PC-9 (cell line): ENCODE measurements at regions not wholly inside any gene's neighbourhood (a gene's known extent, or its start where the extent isn't known, plus 50 kb on each side); places are given as distances from the start of the nearest gene placed in this dataset.

Experiments used
- EZH2 ChIP-seq: fragments of 200-600 bp; sonication (generic); IDR thresholded peaks from 2 replicates; pipeline ENCODE4 v1.8.0; 2017; ENCODE audit warnings: antibody characterized with exemption, low read depth
- TF ChIP-seq, protein P1 (sequence below): fragments of 200-600 bp; sonication (generic); conservative IDR thresholded peaks from 2 replicates; pipeline ENCODE4 v1.6.1; 2017; ENCODE audit warnings: mixed run types, antibody characterized with exemption, mild to moderate bottlenecking, moderate library complexity

DNA sequence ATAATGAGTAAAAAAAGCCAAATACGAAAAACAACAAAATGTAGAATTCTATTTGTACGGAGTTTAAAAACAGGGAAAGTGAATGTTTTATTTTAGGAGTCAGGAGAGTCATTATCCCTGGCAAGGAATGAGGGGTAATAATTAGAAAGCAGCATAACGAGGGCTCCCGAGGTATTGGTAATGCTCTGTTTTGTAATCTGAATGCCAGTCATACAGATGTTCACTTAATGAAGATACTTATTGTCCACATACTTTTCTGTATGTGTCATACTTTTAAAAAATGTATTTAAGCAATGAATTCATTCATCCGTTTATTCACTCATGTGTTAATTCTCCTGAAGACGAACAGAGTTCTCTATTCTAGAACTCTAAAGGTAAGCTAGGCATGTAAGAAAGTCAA is 87.8 kb upstream of the BMP2K start:
- TF ChIP-seq, protein P1, sequence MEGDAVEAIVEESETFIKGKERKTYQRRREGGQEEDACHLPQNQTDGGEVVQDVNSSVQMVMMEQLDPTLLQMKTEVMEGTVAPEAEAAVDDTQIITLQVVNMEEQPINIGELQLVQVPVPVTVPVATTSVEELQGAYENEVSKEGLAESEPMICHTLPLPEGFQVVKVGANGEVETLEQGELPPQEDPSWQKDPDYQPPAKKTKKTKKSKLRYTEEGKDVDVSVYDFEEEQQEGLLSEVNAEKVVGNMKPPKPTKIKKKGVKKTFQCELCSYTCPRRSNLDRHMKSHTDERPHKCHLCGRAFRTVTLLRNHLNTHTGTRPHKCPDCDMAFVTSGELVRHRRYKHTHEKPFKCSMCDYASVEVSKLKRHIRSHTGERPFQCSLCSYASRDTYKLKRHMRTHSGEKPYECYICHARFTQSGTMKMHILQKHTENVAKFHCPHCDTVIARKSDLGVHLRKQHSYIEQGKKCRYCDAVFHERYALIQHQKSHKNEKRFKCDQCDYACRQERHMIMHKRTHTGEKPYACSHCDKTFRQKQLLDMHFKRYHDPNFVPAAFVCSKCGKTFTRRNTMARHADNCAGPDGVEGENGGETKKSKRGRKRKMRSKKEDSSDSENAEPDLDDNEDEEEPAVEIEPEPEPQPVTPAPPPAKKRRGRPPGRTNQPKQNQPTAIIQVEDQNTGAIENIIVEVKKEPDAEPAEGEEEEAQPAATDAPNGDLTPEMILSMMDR = no peak
- no peak for TF ChIP-seq EZH2
